Stimulated activated memory B cell treated with anti-CD40 and anti-IgM and Interleukin-4, amounts not matched to agents 10 μg/mL and 1 μg/mL and 100 μg/mL, for 72 hours (primary cell): ENCODE measurements at regions not wholly inside any gene's neighbourhood (a gene's known extent, or its start where the extent isn't known, plus 50 kb on each side); places are given as distances from the start of the nearest gene placed in this dataset.
"Not testable (repeated sequence)": the region's sequence is repeated elsewhere in the genome, so short reads cannot be mapped to it uniquely, and the experiment has no call there.

Experiments used
- ATAC-seq: fragments of 150-1000 bp; cut with Tn5 transposase; 2 replicates; pipeline ENCODE4 v1.10.0; 2021
- H3K27ac Mint-ChIP-seq: one replicate; pipeline ENCODE4 v1.8.0; 2022; ENCODE audit warnings: mild to moderate bottlenecking, mixed read lengths
- H3K27me3 Mint-ChIP-seq: one replicate; pipeline ENCODE4 v1.8.0; 2022; ENCODE audit warnings: mixed read lengths
- H3K36me3 Mint-ChIP-seq: one replicate; pipeline ENCODE4 v1.8.0; 2022; ENCODE audit warnings: mixed read lengths
- H3K4me1 Mint-ChIP-seq: one replicate; pipeline ENCODE4 v1.8.0; 2022; ENCODE audit warnings: mixed read lengths
- H3K4me3 Mint-ChIP-seq: one replicate; pipeline ENCODE4 v1.8.0; 2022; ENCODE audit warnings: mild to moderate bottlenecking, moderate library complexity, mixed read lengths
- H3K9me3 Mint-ChIP-seq: one replicate; pipeline ENCODE4 v1.8.0; 2022; ENCODE audit warnings: mixed read lengths

DNA sequence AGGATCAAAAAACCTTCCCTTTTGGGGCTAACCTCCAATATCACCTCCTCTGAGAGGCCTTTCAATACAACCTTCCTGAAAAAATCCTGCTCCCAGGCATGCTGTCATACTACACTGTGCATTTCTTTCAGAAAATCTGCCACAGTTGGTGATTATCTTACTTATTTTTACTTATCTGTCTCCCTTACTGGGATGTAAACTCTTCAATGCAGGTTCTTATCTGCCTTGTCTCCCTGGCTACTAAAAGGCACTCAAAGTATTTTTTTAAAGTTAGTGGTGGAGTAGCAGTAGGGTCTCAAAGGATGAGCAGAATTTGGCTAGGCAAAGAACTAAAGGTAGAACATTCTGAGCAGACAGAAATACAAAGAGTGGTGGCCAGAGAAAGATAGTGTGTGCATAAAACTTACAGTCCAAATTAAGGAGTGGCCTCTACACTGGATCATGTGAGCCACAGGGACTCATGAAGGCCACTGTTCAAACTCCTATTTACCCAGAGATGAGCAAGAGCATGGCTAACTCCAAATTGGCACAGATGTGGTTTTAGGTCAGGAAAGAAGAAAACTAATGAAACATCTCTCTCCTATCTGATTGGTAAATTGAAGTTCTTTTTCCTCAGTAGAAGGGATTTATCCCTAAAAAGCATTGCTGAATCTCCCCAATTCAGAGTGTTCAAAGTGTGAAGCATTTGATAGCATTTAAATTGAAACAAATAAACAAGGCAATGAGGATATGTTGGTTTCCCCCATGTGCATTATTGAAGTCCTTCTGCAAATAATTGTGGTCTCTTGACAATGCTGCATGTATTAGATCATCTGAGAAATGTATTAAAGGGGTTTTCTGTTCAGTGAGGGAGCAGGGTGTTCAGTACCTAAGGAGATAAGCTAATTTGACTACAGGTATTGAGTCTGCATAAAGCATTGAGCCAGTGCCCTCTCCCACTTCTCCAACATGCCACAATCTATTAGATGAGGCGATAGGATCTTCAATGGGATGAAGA, 285.5 kb downstream of the MREG start:
- Mint-ChIP-seq H3K4me3 (no peak overlapping the region), H3K27ac (peak overlapping the region; percentile 21), H3K36me3 (no peaks in the 10 kb centered on the region), H3K27me3 (no peaks in the 10 kb centered on the region), H3K4me1 (peaks cover 13% of the 10 kb centered on the region), H3K9me3 (no peaks in the 10 kb centered on the region)
- no peak for ATAC-seq

GRCh38 chr2:215726070-215726469, 287.3 kb downstream of the MREG start:
- Mint-ChIP-seq H3K4me1 (peaks cover 13% of the 10 kb centered on the region), H3K36me3 (no peaks in the 10 kb centered on the region), H3K27ac (no peak overlapping the region), H3K27me3 (no peaks in the 10 kb centered on the region), H3K9me3 (peaks cover 4% of the 10 kb centered on the region), H3K4me3 (no peak overlapping the region)
- no peak for ATAC-seq

- no peak for ATAC-seq
- no peaks in the 10 kb centered on the region for H3K27me3 Mint-ChIP-seq
- no peak overlapping the region for H3K4me3 Mint-ChIP-seq
- H3K36me3 Mint-ChIP-seq = no peaks in the 10 kb centered on the region
- no peak overlapping the region for H3K27ac Mint-ChIP-seq
- H3K9me3 Mint-ChIP-seq = peaks cover 4% of the 10 kb centered on the region
- peaks cover 13% of the 10 kb centered on the region for H3K4me1 Mint-ChIP-seq
These were observed 288.3 kb upstream of the FN1 start for GRCh38 chr2:215724146-215724545.

GRCh38 chr2:215723631-215724011, 287.8 kb upstream of the FN1 start:
- Mint-ChIP-seq H3K4me1 (peaks cover 12% of the 10 kb centered on the region), H3K9me3 (peaks cover 4% of the 10 kb centered on the region), H3K27ac (no peak overlapping the region), H3K27me3 (no peaks in the 10 kb centered on the region), H3K4me3 (no peak overlapping the region), H3K36me3 (no peaks in the 10 kb centered on the region)
- ATAC-seq = no peak

DNA sequence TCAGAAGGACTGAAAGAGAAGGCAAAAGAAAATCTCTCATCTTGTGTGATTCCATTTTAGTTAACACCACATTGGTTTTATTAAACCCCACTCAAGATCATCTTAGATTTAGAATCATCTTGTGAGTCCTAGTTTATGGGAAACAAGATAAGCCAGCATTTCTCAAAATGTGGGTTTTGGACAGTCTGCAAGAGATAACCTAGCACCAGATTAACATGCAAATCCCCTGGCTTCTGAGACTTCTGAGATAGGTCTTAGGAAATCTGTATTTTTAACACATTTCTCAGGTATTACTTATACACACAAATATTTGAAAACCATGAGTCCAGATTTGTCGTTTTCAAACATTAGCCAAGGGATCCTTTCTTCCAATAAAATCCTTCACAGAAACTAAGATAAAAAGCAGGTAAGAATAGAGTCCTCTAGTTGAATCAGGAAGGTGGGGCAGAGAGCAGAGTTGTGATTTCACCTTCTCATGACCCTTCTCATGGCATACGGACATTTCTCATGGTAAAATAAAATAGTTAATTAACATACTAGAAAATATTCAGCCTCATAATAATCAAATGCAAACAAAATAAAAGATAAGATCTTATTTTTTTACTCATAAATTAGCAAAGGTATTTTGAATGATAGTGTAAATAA, 287.2 kb upstream of the FN1 start:
- Mint-ChIP-seq H3K36me3 (no peaks in the 10 kb centered on the region), H3K4me1 (peaks cover 7% of the 10 kb centered on the region), H3K27me3 (no peaks in the 10 kb centered on the region), H3K4me3 (no peak overlapping the region), H3K27ac (no peak overlapping the region), H3K9me3 (peaks cover 4% of the 10 kb centered on the region)
- no peak for ATAC-seq

DNA sequence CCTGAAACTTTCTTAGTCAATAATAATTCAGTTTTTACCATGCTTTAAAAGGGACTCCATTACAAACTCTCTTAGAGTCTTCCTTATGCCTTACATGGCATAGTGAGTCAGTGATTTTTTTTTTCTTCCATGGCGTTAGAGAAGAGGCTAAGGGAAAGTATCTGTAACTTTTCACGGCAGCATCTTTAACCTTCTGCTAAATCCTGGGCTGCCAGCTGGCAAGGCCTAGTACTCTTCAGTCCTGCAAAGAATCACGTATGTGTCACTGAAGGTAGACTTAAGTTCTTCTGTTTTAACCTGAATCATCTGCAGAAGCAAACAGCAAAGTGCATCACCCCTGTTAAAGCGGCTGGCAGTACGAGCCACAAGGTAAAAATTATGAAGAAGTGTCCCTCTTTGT, 286.3 kb upstream of the FN1 start:
- no peaks in the 10 kb centered on the region for H3K27me3 Mint-ChIP-seq
- peaks cover 4% of the 10 kb centered on the region for H3K9me3 Mint-ChIP-seq
- no peak overlapping the region for H3K27ac Mint-ChIP-seq
- H3K4me3 Mint-ChIP-seq = no peak overlapping the region
- no peaks in the 10 kb centered on the region for H3K4me1 Mint-ChIP-seq
- no peaks in the 10 kb centered on the region for H3K36me3 Mint-ChIP-seq
- no peak for ATAC-seq

- H3K4me1 Mint-ChIP-seq, H3K27me3 Mint-ChIP-seq, H3K9me3 Mint-ChIP-seq, H3K27ac Mint-ChIP-seq, H3K36me3 Mint-ChIP-seq, ATAC-seq, H3K4me3 Mint-ChIP-seq: not testable (repeated sequence)
These were observed 285.6 kb upstream of the FN1 start for GRCh38 chr2:215721515-215721914.

GRCh38 chr2:215718890-215719289, 283.0 kb upstream of the FN1 start:
- Mint-ChIP-seq H3K4me1 (no peaks in the 10 kb centered on the region), H3K4me3 (no peak overlapping the region), H3K36me3 (no peaks in the 10 kb centered on the region), H3K9me3 (peaks cover 4% of the 10 kb centered on the region), H3K27me3 (peaks cover 16% of the 10 kb centered on the region), H3K27ac (no peak overlapping the region)
- ATAC-seq = no peak

- Mint-ChIP-seq H3K36me3 (no peaks in the 10 kb centered on the region), H3K27me3 (peaks cover 17% of the 10 kb centered on the region), H3K27ac (no peak overlapping the region)
These were observed 282.6 kb upstream of the FN1 start for GRCh38 chr2:215718436-215718835.

DNA sequence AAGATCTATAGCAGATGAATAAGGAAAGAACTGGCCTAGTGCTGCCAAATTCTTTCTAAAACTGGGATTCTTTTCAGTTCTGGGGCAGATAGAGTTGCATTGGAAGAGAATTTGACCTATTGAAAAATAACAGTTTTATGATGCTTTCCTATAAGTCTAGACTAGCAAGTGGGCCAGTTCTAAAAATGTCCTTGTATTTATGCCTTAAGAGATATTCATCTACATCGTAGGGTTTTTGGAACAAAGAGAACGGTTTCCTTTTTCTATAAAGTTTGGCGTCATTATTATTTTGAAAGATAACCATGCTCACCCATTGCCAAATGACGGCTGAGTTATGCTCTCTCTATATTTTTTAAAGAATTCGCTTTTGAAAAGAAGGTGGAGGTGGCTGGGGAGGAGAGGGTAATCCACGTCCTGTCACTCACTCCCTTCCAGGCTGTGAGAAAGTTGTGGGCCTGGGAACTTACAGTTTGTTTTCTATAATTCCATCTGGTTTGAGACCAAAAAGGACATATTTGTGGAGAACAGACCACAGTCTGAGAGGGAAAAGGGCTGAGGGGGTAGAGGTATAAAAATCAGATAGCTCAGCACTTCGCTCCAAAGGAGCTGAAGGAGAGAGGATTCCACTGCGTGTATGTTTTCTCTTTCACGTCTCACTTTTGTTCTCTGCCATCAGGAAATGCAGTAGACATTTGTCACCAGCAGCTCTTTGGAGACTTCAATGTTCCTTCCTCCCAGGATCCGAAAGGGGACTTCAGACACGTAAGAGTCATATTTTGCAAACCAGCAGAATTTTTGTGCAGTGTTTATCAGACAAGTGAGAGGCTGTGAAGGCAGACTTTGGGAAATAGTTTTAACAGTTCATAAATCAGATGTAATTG, 281.9 kb upstream of the FN1 start:
- no peak overlapping the region for H3K27ac Mint-ChIP-seq
- H3K9me3 Mint-ChIP-seq = peaks cover 4% of the 10 kb centered on the region
- H3K4me3 Mint-ChIP-seq = no peak overlapping the region
- no peak for ATAC-seq
- peaks cover 24% of the 10 kb centered on the region for H3K27me3 Mint-ChIP-seq
- no peaks in the 10 kb centered on the region for H3K4me1 Mint-ChIP-seq
- H3K36me3 Mint-ChIP-seq = no peaks in the 10 kb centered on the region

More at GRCh38 chr2:215718436-215718835, 282.6 kb upstream of the FN1 start:
- Mint-ChIP-seq H3K4me3 (no peak overlapping the region), H3K9me3 (peaks cover 4% of the 10 kb centered on the region), H3K4me1 (no peaks in the 10 kb centered on the region)
- ATAC-seq = no peak

DNA sequence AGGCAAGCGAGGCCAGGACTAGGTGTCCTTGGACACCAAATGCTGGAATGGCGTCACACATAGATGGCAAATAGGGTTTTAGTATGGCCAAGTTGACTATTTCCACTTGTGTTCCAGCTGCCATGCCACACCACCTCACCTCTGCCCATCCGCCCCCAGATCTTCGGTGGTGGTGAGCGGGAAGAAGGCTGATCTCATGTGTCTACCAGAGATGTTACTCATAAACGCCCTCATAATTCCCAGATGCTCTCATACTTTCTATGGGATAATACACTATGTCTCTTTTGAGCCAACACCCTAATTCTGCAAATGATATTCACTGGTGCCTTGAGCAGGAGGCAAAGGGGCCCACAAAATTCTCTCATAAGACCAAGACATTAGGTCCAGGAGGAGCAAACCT, 281.1 kb upstream of the FN1 start:
- no peaks in the 10 kb centered on the region for H3K4me1 Mint-ChIP-seq
- no peak overlapping the region for H3K4me3 Mint-ChIP-seq
- H3K27me3 Mint-ChIP-seq = peaks cover 27% of the 10 kb centered on the region
- H3K9me3 Mint-ChIP-seq = peaks cover 4% of the 10 kb centered on the region
- H3K27ac Mint-ChIP-seq = no peak overlapping the region
- H3K36me3 Mint-ChIP-seq = no peaks in the 10 kb centered on the region
- no peak for ATAC-seq

- no peaks in the 10 kb centered on the region for H3K36me3 Mint-ChIP-seq
- H3K4me1 Mint-ChIP-seq = no peaks in the 10 kb centered on the region
- H3K4me3 Mint-ChIP-seq = no peak overlapping the region
- no peak for ATAC-seq
- H3K9me3 Mint-ChIP-seq = no peaks in the 10 kb centered on the region
- H3K27me3 Mint-ChIP-seq = peaks cover 27% of the 10 kb centered on the region
- no peak overlapping the region for H3K27ac Mint-ChIP-seq
These were observed 277.3 kb upstream of the FN1 start for GRCh38 chr2:215712871-215713790.

GRCh38 chr2:215712219-215712868, 276.5 kb upstream of the FN1 start:
- no peaks in the 10 kb centered on the region for H3K36me3 Mint-ChIP-seq
- ATAC-seq = no peak
- no peak overlapping the region for H3K27ac Mint-ChIP-seq
- no peaks in the 10 kb centered on the region for H3K9me3 Mint-ChIP-seq
- peaks cover 27% of the 10 kb centered on the region for H3K27me3 Mint-ChIP-seq
- H3K4me3 Mint-ChIP-seq = no peak overlapping the region
- no peaks in the 10 kb centered on the region for H3K4me1 Mint-ChIP-seq

GRCh38 chr2:215711471-215712034, 275.7 kb upstream of the FN1 start:
- Mint-ChIP-seq H3K9me3 (no peaks in the 10 kb centered on the region), H3K4me3 (no peak overlapping the region), H3K27ac (no peak overlapping the region), H3K4me1 (no peaks in the 10 kb centered on the region), H3K27me3 (peaks cover 27% of the 10 kb centered on the region), H3K36me3 (no peaks in the 10 kb centered on the region)
- ATAC-seq = no peak
